Right lobe of liver (tissue), 4 donors: ENCODE measurements at regions not wholly inside any gene's neighbourhood (a gene's known extent, or its start where the extent isn't known, plus 50 kb on each side); places are given as distances from the start of the nearest gene placed in this dataset.

Experiments used
- CTCF ChIP-seq, 4 donors: fragments of 200-600 bp in 3 of 4; fragments of 450-650 bp in 1 of 4; IDR thresholded peaks; one replicate each; pipeline versions ENCODE4 v1.5.1 to v1.8.0; 2016 to 2022; ENCODE audit warnings: antibody characterized with exemption in 4 of 4, mild to moderate bottlenecking in 2 of 4
- POLR2A ChIP-seq: fragments of 450-650 bp; IDR thresholded peaks from one replicate; pipeline ENCODE4 v1.6.1; 2017; ENCODE audit warnings: antibody characterized with exemption, mild to moderate bottlenecking
- donor health status: DM: no; HTN: no; CAD: no.
- donor health status: DM: no; HTN: no; CAD: no.
- donor health status: DM: no; HTN: yes; CAD: no.

GRCh38 chr11:97398246-97398645 lies 1008.4 kb downstream of the JRKL start:
- TF ChIP-seq CTCF (IDR thresholded peaks at IDR 0.05) (no peak), POLR2A (no peak)
